ENCODE measurements at regions not wholly inside any gene's neighbourhood (a gene's known extent, or its start where the extent isn't known, plus 50 kb on each side); places are given as distances from the start of the nearest gene placed in this dataset.

DNA sequence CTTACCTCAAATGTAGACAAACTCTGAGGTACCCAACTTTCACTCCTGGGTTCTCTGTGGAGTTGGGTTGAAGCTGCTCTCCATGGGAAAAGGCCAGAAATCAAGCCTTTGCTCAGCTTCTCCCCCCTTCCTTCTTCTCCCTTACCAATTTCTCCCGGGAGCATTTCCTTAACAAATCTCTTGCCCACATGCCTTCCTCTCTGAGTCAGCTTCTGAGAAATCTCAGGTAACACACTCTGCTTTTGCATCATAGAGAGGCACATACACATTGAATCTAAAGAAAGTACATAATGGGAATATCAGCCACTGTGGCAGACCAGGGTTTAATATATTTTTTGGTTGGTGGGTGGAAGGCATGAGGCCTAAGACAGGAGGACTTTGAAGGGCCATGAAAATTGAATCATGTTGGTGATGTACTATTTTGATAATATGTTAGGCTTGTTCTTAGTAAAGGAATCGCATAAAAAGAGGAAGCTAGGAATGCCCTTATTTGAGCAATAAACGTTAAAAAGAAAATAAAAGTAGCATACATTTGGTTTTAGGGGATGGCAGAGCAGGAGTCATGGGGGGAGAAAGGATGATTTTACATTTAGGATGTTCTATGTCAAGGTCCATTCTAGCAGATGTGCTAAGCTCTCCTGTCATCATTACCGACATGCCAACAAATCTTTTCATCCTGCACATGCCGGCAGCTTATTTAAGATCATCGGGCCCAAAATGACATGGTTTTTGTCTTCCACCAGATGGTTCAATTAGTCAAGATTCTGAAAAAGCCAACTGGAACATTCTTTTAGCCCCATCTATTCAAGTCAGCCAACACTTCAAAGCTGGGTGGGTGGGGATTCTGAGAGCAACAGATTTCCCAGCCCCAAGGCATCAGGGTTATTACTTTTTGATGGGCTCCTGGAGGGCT, 199.5 kb upstream of the CLINT1 start:
- H3K27me3 ChIP-seq (ENCODE audit: low read depth) = peaks cover 22% of the 10 kb centered on the region
- no peaks in the 10 kb centered on the region for H3K9me3 ChIP-seq (replicated peaks)
- intact Hi-C loops (cut with micrococcal nuclease) = no loop called here
- TF ChIP-seq, protein P1, sequence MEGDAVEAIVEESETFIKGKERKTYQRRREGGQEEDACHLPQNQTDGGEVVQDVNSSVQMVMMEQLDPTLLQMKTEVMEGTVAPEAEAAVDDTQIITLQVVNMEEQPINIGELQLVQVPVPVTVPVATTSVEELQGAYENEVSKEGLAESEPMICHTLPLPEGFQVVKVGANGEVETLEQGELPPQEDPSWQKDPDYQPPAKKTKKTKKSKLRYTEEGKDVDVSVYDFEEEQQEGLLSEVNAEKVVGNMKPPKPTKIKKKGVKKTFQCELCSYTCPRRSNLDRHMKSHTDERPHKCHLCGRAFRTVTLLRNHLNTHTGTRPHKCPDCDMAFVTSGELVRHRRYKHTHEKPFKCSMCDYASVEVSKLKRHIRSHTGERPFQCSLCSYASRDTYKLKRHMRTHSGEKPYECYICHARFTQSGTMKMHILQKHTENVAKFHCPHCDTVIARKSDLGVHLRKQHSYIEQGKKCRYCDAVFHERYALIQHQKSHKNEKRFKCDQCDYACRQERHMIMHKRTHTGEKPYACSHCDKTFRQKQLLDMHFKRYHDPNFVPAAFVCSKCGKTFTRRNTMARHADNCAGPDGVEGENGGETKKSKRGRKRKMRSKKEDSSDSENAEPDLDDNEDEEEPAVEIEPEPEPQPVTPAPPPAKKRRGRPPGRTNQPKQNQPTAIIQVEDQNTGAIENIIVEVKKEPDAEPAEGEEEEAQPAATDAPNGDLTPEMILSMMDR (IDR thresholded peaks at IDR 0.05; ENCODE audit: borderline replicate concordance) = no peak
- H3K27ac ChIP-seq (replicated peaks) = no peak overlapping the region
- DNase-seq = no peak
- no peaks in the 10 kb centered on the region for H3K4me1 ChIP-seq
- no peak overlapping the region for H3K4me3 ChIP-seq
- H3K36me3 ChIP-seq = no peaks in the 10 kb centered on the region

DNA sequence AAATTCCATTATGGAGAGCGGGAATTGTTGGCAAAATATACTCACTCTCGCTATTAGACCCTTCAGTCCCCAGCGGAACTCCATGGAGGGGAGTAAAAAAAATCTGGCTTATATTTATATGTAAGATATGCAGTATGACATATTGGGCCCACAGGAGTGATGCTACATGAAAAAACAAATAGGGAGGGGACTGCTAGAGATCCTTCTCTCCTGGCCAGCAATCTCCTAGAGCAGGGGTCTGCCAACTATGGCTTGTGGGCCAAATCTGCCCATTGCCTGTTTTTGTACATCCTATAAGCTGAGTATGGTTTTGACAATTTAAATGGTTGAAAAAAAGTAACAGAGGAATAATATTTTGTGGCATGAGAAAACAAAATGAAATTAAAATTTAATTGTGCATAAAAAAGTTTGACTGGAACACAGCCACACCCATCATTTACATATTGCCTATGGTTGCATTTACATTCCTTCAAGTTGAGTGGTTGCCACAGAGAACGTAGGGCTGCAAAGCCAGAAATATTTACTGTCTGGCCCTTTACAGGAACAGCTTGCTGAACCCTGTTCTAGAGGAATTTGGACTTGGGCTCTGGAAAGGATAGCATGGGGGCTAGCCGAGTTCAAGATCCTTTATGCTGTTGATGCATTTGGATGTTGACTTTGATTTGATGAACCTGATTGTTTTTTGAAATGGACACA, 197.3 kb upstream of the CLINT1 start:
- peaks cover 37% of the 10 kb centered on the region for H3K27me3 ChIP-seq (ENCODE audit: low read depth)
- H3K4me1 ChIP-seq = no peaks in the 10 kb centered on the region
- DNase-seq = no peak
- no peak overlapping the region for H3K27ac ChIP-seq (replicated peaks)
- H3K36me3 ChIP-seq = no peaks in the 10 kb centered on the region
- TF ChIP-seq, protein P1 (IDR thresholded peaks at IDR 0.05; ENCODE audit: borderline replicate concordance) = no peak
- H3K9me3 ChIP-seq (replicated peaks) = no peaks in the 10 kb centered on the region
- no peak overlapping the region for H3K4me3 ChIP-seq
- intact Hi-C loops (cut with micrococcal nuclease) = no loop called here

DNA sequence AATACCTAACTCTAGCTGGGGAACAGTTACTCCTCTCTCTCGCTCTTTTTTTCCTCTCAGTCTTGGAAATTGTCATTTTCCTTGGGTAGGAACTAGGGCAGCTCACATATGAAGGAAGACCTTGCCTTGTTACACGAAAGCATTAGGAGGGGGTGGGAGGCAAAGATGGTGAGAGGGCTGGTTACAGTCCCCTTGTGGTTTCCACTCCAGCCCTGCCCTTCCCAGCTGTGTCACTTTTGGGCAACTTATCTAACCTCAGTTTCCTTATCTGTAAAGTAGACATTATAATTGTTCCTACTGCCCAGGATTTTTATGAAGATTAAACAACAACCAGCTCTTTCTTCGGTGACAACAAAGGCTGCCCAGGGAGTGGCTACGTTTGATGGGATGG, 196.2 kb upstream of the CLINT1 start:
- Histone ChIP-seq H3K4me3 (no peak overlapping the region), H3K27ac (replicated peaks) (no peak overlapping the region), H3K27me3 (ENCODE audit: low read depth) (peaks cover 45% of the 10 kb centered on the region), H3K36me3 (no peaks in the 10 kb centered on the region), H3K4me1 (no peaks in the 10 kb centered on the region), H3K9me3 (replicated peaks) (no peaks in the 10 kb centered on the region)
- DNase-seq = no peak
- TF ChIP-seq, protein P1 (IDR thresholded peaks at IDR 0.05; ENCODE audit: borderline replicate concordance) = no peak
- intact Hi-C loops (cut with micrococcal nuclease) = no loop called here

DNA sequence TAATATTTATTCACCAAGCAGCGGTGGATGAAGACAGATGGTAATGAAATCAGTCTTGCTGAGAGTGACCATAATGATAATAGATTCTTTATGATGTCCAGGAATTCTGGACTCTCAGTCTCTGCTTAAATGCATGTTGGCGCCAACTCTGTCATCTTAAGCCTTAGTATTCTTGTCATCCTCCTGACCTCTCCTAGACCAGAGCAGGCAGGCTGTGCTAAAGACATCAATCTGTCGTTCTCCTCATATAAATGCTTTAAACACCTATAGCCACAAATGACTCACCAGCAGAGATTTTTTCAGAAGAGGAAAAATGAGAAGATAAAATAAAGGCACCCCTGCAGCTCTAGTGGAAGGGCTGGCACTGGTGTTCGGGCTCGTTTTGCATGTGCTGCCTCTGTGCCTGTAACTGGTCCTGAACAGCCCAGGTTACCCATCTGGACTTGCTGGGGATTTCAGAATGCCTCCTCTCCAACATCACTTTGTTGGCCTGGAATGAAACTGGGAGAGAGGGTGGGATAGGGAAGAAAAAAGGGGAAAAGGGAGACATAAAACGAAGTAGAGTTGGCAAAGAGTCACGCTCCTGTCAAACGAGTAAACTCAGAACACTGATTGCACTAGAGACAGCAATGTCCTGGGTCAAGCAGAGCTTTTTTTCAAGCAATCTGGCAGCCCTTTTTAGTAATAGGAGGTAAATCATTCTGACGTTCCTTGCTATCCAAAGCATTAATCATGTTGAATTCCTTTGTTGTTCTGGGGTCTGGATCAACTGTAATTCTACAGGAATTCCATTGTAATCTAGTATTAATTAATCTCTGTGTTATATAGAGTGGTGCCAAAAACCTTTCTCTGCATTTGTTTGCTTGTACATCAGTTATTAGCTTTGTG, 195.5 kb upstream of the CLINT1 start:
- no peaks in the 10 kb centered on the region for H3K36me3 ChIP-seq
- no peak overlapping the region for H3K27ac ChIP-seq (replicated peaks)
- H3K27me3 ChIP-seq (ENCODE audit: low read depth) = peaks cover 52% of the 10 kb centered on the region
- DNase-seq = no peak
- H3K4me1 ChIP-seq = no peaks in the 10 kb centered on the region
- H3K4me3 ChIP-seq = no peak overlapping the region
- H3K9me3 ChIP-seq (replicated peaks) = no peaks in the 10 kb centered on the region
- TF ChIP-seq, protein P1 (IDR thresholded peaks at IDR 0.05; ENCODE audit: borderline replicate concordance) = no peak
- intact Hi-C loops (cut with micrococcal nuclease) = no loop called here

DNA sequence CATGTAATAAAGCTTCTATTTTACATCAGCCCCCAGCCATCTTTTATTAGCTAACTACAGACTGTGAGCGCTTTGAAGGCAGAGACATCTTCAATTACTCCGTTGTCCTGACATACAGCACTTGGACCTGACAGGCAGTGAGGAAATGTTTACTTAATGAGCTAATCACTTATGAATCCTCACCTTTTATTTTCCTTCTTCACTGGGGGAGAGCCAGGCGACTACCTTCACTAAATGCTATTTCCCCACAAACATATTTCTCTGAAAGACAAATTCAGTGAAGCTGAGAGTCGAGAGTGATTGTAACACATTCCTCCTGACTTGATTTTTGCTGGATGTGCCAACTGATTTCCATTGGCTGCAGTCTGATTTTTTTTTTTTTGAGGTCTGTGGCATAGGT, 192.1 kb upstream of the CLINT1 start:
- no peaks in the 10 kb centered on the region for H3K4me1 ChIP-seq
- H3K36me3 ChIP-seq = no peaks in the 10 kb centered on the region
- no peaks in the 10 kb centered on the region for H3K9me3 ChIP-seq (replicated peaks)
- TF ChIP-seq, protein P1 (IDR thresholded peaks at IDR 0.05; ENCODE audit: borderline replicate concordance) = no peak
- DNase-seq = no peak
- peaks cover 63% of the 10 kb centered on the region for H3K27me3 ChIP-seq (ENCODE audit: low read depth)
- no peak overlapping the region for H3K27ac ChIP-seq (replicated peaks)
- intact Hi-C loops (cut with micrococcal nuclease) = no loop called here
- H3K4me3 ChIP-seq = no peak overlapping the region

All from left ventricle myocardium inferior (tissue), 1 donor.